ENCODE measurements at regions not wholly inside any gene's neighbourhood (a gene's known extent, or its start where the extent isn't known, plus 50 kb on each side); places are given as distances from the start of the nearest gene placed in this dataset.
"Not testable (repeated sequence)": the region's sequence is repeated elsewhere in the genome, so short reads cannot be mapped to it uniquely, and the experiment has no call there.

DNA sequence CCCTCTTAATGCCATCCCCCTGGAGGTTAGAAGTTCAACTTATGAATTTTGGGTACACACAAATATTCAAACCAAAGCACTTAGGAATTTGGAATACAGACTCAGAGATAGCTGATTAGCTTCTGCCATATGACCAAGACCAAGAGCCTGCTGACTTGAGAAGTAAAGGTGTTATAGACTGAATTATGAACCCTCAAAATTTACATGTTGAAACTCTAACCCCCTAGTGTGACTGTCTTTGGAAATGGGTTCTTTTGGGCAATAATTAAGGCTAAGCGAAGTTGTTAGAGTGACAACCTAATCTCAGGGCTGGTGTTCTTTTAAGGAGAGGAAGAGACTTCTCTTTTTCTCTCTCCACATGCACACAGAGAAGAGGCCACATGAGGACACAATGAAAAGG, 151.2 kb downstream of the COX18 start:
- H3K4me3 Mint-ChIP-seq: no peak overlapping the region
- no peaks in the 10 kb centered on the region for H3K36me3 Mint-ChIP-seq (ENCODE audit: low read depth)
- H3K27me3 Mint-ChIP-seq: peaks cover 4% of the 10 kb centered on the region
- no peaks in the 10 kb centered on the region for H3K4me1 Mint-ChIP-seq (ENCODE audit: low read depth)
- no peak overlapping the region for H3K27ac Mint-ChIP-seq
- H3K9me3 Mint-ChIP-seq: peaks cover 3% of the 10 kb centered on the region

DNA sequence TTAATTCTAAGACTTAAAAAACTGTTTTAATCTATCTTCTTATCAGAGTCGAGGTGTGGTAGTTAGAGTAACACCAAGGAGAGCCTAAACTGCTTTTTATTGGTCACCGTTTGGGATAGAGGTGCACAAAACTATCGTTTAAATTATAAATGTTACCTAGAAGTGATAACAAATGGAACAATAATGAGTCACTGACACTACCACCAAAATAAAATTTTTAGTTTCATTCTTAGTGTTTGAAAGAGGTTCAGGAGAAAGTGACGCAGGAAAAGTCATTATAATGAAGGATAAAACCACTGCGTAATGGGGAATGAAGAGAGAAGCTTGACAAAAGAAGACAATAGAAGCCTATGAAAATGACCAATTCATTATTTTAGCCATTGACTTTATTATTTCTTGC, 158.2 kb downstream of the COX18 start:
- no peaks in the 10 kb centered on the region for H3K36me3 Mint-ChIP-seq (ENCODE audit: low read depth)
- no peak overlapping the region for H3K4me3 Mint-ChIP-seq
- H3K9me3 Mint-ChIP-seq: peaks cover 7% of the 10 kb centered on the region
- no peak overlapping the region for H3K27ac Mint-ChIP-seq
- no peaks in the 10 kb centered on the region for H3K4me1 Mint-ChIP-seq (ENCODE audit: low read depth)
- peaks cover 10% of the 10 kb centered on the region for H3K27me3 Mint-ChIP-seq

DNA sequence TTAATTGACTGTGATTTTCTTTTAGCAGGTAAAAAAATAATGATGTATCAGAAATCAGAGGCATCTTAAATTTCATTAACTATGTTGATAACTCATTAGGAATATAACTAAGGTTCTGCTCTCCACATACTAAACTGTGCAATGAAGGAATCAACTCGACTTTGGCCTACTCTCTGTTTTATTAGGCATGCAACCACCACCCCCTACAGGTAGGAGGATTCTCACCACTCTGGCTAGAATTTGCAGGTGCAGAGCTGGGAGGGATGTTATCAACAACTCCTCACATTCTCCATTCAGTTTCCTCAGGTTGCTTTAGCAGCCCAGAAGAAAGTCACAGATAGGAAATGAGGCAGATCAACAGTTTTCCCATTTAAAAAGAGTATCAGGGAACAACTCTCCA, 160.1 kb downstream of the COX18 start:
- Mint-ChIP-seq H3K36me3 (ENCODE audit: low read depth) (no peaks in the 10 kb centered on the region), H3K9me3 (peaks cover 7% of the 10 kb centered on the region), H3K27ac (no peak overlapping the region), H3K4me3 (no peak overlapping the region), H3K4me1 (ENCODE audit: low read depth) (no peaks in the 10 kb centered on the region), H3K27me3 (peaks cover 10% of the 10 kb centered on the region)

DNA sequence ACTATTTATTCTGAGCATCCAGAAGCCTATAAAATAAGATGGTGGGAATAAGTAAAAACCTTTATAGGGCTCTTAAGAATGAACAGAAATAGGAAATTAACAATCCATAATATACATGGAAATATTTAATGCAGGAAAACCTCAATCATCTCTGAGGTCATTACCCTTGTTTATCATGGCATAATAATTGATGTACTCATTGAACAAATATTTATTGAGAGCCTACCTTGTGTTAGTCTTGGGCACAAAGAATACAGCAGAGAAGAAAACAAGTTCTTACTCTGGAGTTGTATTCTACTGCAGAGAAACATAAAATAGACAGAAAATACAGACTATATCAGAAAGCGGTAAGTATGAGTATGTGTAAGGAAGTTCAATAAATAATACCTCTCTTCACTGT, 167.2 kb downstream of the COX18 start:
- Mint-ChIP-seq H3K27me3 (no peaks in the 10 kb centered on the region), H3K4me3 (no peak overlapping the region)

DNA sequence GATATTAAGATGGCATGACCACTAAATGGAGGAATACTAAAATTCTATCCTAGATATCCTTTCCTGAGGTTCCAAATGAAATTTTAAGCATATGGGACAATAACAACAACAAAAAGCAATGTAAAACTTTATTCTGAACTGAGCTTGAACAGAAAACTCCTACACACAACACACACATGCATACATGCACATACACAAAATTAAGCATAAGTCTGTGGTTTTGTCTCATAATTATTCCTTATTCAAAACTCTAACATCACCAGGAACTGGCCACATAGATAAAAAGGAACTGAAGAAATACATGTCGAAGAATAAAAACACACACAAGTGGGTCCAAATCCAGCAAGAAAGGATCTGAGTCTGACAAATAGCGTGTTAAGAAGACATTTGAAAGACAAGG, 168.0 kb downstream of the COX18 start:
- Mint-ChIP-seq H3K27me3 (no peaks in the 10 kb centered on the region), H3K36me3 (ENCODE audit: low read depth) (no peaks in the 10 kb centered on the region), H3K4me3 (no peak overlapping the region), H3K9me3 (no peaks in the 10 kb centered on the region), H3K27ac (no peak overlapping the region), H3K4me1 (ENCODE audit: low read depth) (no peaks in the 10 kb centered on the region)

More for the DNA sequence above, 167.2 kb downstream of the COX18 start:
- Mint-ChIP-seq H3K9me3 (no peaks in the 10 kb centered on the region), H3K36me3 (ENCODE audit: low read depth) (no peaks in the 10 kb centered on the region), H3K27ac (no peak overlapping the region), H3K4me1 (ENCODE audit: low read depth) (no peaks in the 10 kb centered on the region)

DNA sequence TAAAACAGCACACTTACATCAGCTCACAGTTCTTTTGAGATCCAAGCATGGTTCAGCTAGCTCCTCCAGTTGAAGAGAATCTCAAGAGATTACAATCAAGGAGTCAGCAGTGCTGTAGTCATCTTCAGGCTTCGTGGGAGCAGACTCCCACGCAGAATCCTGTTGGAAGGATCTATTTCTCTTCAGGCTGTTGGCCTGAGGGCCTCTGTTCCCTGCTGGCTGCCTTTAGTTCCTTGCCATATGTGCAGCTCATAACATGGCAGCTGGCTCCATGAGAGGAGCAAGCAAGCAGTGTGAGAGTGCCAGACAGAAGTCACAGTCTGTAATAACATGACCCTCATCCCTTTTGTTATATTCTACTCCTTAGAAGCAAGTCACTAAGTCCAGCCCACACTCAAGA, 168.6 kb downstream of the COX18 start:
- H3K4me3 Mint-ChIP-seq: no peak overlapping the region
- no peaks in the 10 kb centered on the region for H3K9me3 Mint-ChIP-seq
- no peaks in the 10 kb centered on the region for H3K4me1 Mint-ChIP-seq (ENCODE audit: low read depth)
- no peak overlapping the region for H3K27ac Mint-ChIP-seq
- H3K36me3 Mint-ChIP-seq (ENCODE audit: low read depth): no peaks in the 10 kb centered on the region
- no peaks in the 10 kb centered on the region for H3K27me3 Mint-ChIP-seq

DNA sequence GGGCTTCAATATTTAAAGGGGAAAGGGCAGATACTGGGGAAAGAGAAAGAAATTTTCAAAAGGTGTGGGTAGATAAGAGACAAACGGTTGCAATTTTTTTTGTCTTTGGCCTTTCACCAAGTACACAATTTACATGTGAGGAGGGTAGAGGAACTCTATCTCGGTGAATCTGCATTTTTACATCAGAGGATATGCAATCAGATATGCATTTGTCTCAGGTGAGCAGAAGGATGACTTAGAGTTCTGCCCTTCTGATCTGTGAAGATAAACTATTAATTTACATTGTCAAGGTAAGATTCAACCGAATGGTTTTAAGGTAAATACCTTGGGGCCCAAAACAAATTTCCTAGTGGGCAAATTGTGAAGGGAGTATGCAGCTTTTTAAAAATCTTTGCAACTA, 169.9 kb downstream of the COX18 start:
- no peak overlapping the region for H3K27ac Mint-ChIP-seq
- no peaks in the 10 kb centered on the region for H3K27me3 Mint-ChIP-seq
- no peaks in the 10 kb centered on the region for H3K36me3 Mint-ChIP-seq (ENCODE audit: low read depth)
- no peaks in the 10 kb centered on the region for H3K4me1 Mint-ChIP-seq (ENCODE audit: low read depth)
- H3K9me3 Mint-ChIP-seq: no peaks in the 10 kb centered on the region
- H3K4me3 Mint-ChIP-seq: no peak overlapping the region

DNA sequence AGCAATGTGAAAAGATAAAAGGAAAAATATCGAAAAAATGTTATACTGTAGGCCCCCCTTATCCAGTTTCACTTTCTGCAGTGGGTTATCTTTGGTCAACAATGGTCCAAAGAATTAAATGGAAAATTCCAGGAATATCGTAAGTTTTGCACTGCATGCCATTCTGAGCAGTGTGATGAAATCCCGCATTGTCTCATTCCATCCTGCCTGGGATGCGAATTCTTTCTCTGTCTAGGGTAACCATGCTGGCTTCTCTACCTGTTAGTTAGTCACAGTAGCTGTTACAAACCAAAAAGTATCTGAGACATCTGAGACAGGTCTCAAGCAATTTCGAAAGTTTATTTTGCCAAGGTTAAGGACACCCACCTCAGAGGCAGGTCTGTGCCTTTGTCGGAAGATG, 170.3 kb downstream of the COX18 start:
- Mint-ChIP-seq H3K27ac (no peak overlapping the region), H3K4me1 (ENCODE audit: low read depth) (no peaks in the 10 kb centered on the region), H3K4me3 (no peak overlapping the region), H3K36me3 (ENCODE audit: low read depth) (no peaks in the 10 kb centered on the region), H3K27me3 (no peaks in the 10 kb centered on the region), H3K9me3 (no peaks in the 10 kb centered on the region)

DNA sequence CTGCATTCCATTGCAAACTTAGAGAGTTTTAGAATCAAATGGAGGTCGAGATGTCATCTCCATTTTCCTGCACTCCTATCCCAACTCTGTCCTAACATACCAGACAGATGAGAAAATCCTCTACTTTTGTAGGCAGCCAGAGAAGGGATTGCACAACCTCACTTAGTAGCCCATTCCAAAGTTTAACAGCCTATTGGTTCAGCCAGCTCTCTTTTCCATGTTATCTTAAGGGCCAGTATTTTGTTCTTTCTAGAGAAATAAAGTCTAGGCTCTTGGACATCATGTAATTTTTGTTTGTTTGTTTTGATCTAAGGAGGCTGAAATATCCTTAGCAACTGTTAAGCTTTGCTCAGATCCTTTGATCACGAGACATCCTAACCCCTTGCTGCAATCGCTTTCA, 173.0 kb downstream of the COX18 start:
- H3K4me3 Mint-ChIP-seq: no peak overlapping the region
- H3K4me1 Mint-ChIP-seq (ENCODE audit: low read depth): no peaks in the 10 kb centered on the region
- no peaks in the 10 kb centered on the region for H3K9me3 Mint-ChIP-seq
- H3K27me3 Mint-ChIP-seq: peaks cover 14% of the 10 kb centered on the region
- no peak overlapping the region for H3K27ac Mint-ChIP-seq
- H3K36me3 Mint-ChIP-seq (ENCODE audit: low read depth): no peaks in the 10 kb centered on the region

DNA sequence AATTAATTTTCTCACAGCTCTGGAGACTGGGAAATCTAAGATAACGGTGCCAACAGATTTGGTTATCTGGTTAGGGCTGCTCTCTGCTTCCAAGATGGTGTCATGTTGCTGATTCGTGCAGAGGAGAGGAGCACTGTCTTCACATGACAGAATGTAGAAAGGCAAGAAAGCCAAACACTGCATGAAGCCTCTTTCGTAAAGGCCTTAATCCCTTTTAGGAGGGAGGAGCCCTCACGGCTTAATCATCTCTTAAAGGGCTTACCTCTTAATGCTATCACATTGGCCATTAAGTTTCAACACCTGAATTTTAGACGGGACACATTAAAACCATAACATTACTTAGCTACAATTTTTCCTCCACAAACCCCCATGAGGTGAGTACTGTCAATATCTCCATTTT, 174.1 kb downstream of the COX18 start:
- H3K4me3 Mint-ChIP-seq: no peak overlapping the region
- H3K27ac Mint-ChIP-seq: no peak overlapping the region
- no peaks in the 10 kb centered on the region for H3K9me3 Mint-ChIP-seq
- H3K36me3 Mint-ChIP-seq (ENCODE audit: low read depth): no peaks in the 10 kb centered on the region
- H3K27me3 Mint-ChIP-seq: peaks cover 14% of the 10 kb centered on the region
- no peaks in the 10 kb centered on the region for H3K4me1 Mint-ChIP-seq (ENCODE audit: low read depth)

DNA sequence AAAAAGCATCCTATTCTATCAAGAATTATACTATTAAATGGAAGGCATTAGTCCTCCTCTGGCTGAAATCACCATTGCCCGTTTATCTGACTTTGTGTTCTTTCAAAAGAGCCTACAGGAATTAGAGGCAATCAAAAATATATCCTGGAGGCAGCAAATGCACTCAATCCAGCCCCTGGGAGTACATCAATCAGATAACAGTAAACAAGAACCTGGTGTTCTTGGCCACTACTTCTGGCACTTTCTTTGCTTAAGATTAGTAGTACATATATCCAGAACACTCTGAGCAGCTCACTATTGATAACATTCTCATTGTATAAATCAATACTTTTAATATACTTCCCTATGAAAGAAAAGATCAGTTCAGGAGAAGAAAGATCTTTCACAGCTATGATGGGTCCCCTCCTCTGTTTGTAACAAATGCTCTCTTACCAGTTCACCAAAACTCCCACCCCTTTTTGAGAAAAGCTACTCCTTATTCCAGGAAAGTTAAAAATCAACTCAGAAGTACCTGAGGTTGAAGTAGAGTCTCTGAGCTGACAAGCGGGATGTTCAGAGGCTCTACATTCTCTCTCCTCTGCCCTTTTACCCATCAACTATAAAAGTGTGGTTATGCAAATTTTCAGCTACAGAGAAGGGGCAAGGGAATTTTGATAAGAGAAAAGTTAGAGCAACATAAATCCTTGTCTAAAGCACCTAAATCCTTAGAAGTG, 176.0 kb downstream of the COX18 start:
- Mint-ChIP-seq H3K27ac (no peak overlapping the region), H3K36me3 (ENCODE audit: low read depth) (no peaks in the 10 kb centered on the region), H3K4me1 (ENCODE audit: low read depth) (no peaks in the 10 kb centered on the region), H3K9me3 (no peaks in the 10 kb centered on the region), H3K4me3 (no peak overlapping the region), H3K27me3 (peaks cover 14% of the 10 kb centered on the region)

DNA sequence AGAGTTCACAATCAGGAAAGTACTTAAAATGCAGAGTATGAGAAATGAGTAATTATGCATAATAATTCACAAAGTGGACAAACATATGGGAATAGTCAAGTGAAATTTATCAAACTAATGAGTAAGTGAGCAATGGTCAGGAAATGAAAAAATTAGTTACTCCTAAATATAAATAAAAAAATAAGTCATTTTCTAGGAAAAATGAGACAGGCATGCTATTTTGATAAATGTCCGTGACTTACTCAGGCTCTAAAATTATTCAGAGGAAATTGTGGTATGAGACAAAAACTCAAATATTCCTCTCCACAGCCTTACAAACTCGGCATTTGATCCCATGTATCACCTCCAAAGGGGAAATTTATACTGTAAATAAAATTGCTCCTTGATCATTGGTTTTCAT, 181.2 kb downstream of the COX18 start:
- Mint-ChIP-seq H3K27ac (no peak overlapping the region), H3K4me1 (ENCODE audit: low read depth) (no peaks in the 10 kb centered on the region), H3K27me3 (peaks cover 13% of the 10 kb centered on the region), H3K36me3 (ENCODE audit: low read depth) (no peaks in the 10 kb centered on the region), H3K9me3 (no peaks in the 10 kb centered on the region), H3K4me3 (no peak overlapping the region)

DNA sequence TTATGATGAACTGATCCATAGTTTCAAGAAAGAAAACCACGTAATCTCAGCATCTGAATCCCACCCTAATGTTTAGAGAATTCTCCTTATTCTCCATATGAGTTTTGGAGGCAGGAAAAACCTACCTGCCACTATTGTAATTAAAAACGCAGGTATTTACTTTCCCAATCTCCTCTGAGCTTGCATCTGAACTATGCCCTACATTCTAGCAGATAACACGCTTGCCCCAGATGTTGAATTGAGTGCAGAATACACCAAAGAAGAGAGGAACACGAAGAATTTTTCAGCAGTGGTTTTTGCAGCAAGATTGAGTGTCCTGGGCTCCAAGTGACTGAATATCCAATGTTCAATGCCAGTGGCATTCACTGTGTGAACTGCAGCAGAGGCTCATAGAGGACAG, 182.4 kb downstream of the COX18 start:
- Mint-ChIP-seq H3K4me1 (ENCODE audit: low read depth) (no peaks in the 10 kb centered on the region), H3K27me3 (peaks cover 5% of the 10 kb centered on the region), H3K4me3 (no peak overlapping the region), H3K36me3 (ENCODE audit: low read depth) (no peaks in the 10 kb centered on the region), H3K27ac (no peak overlapping the region), H3K9me3 (no peaks in the 10 kb centered on the region)

DNA sequence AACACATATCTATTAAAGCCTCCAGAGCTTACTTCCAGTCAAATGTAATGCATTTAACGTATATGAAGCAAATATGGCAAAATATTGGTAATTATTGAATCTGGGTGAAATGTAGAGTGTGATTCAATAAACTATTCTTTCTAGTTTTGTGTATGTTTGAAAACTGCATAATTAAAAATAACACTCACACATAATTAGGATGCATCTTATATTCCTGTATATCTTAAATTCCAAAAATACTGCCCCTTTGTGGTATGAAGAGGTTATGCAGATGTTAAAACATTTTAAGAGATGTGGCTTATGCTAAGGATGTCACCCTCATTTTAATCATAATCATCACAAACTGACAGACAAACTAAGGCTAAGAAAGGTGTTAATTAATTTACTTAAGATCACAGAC, 182.9 kb downstream of the COX18 start:
- Mint-ChIP-seq H3K27me3 (peaks cover 4% of the 10 kb centered on the region), H3K27ac (no peak overlapping the region), H3K4me3 (no peak overlapping the region), H3K36me3 (ENCODE audit: low read depth) (no peaks in the 10 kb centered on the region), H3K9me3 (no peaks in the 10 kb centered on the region), H3K4me1 (ENCODE audit: low read depth) (no peaks in the 10 kb centered on the region)

DNA sequence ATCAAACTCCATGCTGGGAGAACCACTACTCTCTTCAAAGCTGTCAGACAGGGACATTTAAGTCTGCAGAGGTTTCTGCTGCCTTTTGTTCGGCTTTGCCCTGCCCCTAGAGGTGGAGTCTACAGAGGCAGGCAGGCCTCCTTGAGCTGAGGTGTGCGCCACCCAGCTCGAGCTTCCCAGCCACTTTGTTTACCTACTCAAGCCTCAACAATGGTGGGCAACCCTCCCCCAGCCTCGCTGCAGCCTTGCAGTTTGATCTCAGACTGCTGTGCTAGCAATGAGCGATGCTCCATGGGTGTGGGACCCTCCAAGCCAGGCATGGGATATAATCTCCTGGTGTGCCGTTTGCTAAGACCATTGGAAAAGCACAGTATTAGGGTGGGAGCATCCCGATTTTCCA, 185.3 kb downstream of the COX18 start:
- not testable (repeated sequence) for H3K4me1 Mint-ChIP-seq (ENCODE audit: low read depth); H3K9me3 Mint-ChIP-seq; H3K36me3 Mint-ChIP-seq (ENCODE audit: low read depth); H3K27me3 Mint-ChIP-seq; H3K4me3 Mint-ChIP-seq; H3K27ac Mint-ChIP-seq

DNA sequence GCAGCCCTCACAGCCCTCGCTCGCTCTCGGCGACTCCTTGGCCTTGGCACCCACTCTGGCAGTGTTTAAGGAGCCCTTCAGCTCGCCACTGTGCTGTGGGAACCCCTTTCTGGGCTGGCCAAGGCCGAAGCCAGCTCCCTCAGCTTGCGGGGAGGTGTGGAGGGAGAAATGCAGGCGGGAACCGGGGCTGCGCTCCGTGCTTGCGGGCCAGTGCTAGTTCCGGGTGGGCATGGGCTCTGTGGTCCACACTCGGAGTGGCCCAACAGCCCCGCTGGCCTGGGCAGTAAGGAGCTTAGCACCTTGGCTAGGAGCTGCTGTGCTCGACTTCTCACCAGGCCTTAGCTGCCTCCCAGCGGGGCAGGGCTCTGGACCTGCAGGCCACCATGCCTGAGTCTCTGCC, 192.6 kb downstream of the COX18 start:
- Mint-ChIP-seq H3K27me3 (peaks cover 3% of the 10 kb centered on the region), H3K4me3 (no peak overlapping the region), H3K27ac (no peak overlapping the region)

More for the DNA sequence above, 192.6 kb downstream of the COX18 start:
- H3K9me3 Mint-ChIP-seq: peaks cover 3% of the 10 kb centered on the region
- H3K36me3 Mint-ChIP-seq (ENCODE audit: low read depth): no peaks in the 10 kb centered on the region
- no peaks in the 10 kb centered on the region for H3K4me1 Mint-ChIP-seq (ENCODE audit: low read depth)

Data from stimulated activated naive CD8-positive, alpha-beta T cell treated with anti-CD3 and anti-CD28 coated beads, Interleukin-15, Interleukin-2, amounts not matched to agents 100 ng/mL and 50 ng/mL, for 24 hours (primary cell).